Muscle of leg (tissue), 3 donors: ENCODE measurements at regions not wholly inside any gene's neighbourhood (a gene's known extent, or its start where the extent isn't known, plus 50 kb on each side); places are given as distances from the start of the nearest gene placed in this dataset.

ENCODE experiments used
- DNase-seq: peaks from one replicate; pipeline ENCODE4 v3.0.0; 2013
- H3K27ac ChIP-seq: one replicate; pipeline ENCODE4 v1.5.1; 2013; ENCODE audit warnings: mild to moderate bottlenecking, low read length, control low read depth
- H3K27me3 ChIP-seq: one replicate; pipeline ENCODE4 v1.6.1; 2013; ENCODE audit warnings: low read length; ENCODE audit not compliant: control insufficient read depth, insufficient read depth
- H3K36me3 ChIP-seq: one replicate; pipeline ENCODE4 v1.6.1; 2013; ENCODE audit warnings: low read length; ENCODE audit not compliant: control insufficient read depth, insufficient read depth
- H3K4me1 ChIP-seq: one replicate; pipeline ENCODE4 v1.6.1; 2013; ENCODE audit warnings: low read length; ENCODE audit not compliant: control insufficient read depth, insufficient read depth
- H3K4me3 ChIP-seq: one replicate; pipeline ENCODE4 v1.5.1; 2013; ENCODE audit warnings: low read length, control low read depth
- H3K9me3 ChIP-seq: replicated peaks from 2 replicates; pipeline ENCODE4 v1.6.1; 2013; ENCODE audit warnings: low read depth, low read length; ENCODE audit not compliant: control insufficient read depth
- WGBS: methylation state at CpG from one replicate; pipeline ENCODE4 v1.1.5; 2013; ENCODE audit warnings: missing lambda C conversion rate; ENCODE audit not compliant: insufficient coverage; 5-methylcytosine and 5-hydroxymethylcytosine counted together

DNA sequence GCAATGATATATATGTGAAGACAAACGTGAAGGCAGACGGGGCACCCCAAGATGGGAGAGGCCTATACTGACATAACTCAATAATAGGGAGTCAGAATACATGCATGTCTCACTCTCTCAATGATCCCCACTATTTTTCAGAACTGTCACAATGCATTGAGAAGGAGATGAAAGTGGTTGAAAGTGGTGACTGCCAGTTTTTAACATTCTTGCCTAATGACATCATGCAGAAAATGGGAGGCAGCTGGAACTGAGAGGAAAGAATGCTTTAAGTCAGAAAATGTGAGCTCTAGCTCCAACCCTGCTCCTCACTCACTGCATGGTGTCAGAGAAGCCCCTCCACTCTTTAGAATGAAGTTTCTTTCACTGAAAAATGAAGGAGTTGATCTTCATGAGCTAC is 55.3 kb upstream of the P2RY1 start:
- Histone ChIP-seq H3K9me3 (no peaks in the 10 kb centered on the region), H3K36me3 (no peaks in the 10 kb centered on the region), H3K4me3 (no peak overlapping the region), H3K4me1 (peaks cover 2% of the 10 kb centered on the region), H3K27me3 (no peaks in the 10 kb centered on the region), H3K27ac (peak overlapping the region; percentile 64)
- DNase-seq: peak; percentile 85
- WGBS: no CpG with 5 or more reads among the region's 2 CpGs

DNA sequence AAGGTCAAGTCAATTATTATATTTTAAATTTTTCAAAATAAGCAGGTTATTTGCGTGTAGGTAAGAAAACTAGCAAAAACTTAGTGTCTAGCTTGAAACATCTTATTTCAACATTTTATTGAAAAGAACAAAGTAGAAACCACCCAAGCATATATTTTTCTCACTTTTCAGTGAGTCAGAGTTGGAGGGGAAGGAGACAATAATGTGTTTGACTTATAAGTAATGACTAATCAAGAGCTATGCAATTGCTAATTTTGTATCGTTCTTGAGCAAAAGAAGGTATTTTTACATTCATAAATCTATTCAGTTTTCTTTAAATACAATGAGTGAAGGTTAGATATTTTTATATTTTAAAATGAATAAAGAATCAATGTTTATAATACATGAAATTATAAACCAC is 54.4 kb upstream of the P2RY1 start:
- Histone ChIP-seq H3K4me3 (no peak overlapping the region), H3K4me1 (peaks cover 2% of the 10 kb centered on the region), H3K27ac (peak overlapping the region; percentile 37), H3K36me3 (no peaks in the 10 kb centered on the region), H3K27me3 (no peaks in the 10 kb centered on the region), H3K9me3 (no peaks in the 10 kb centered on the region)
- DNase-seq: no peak
- WGBS: no CpG with 5 or more reads among the region's 2 CpGs

DNA sequence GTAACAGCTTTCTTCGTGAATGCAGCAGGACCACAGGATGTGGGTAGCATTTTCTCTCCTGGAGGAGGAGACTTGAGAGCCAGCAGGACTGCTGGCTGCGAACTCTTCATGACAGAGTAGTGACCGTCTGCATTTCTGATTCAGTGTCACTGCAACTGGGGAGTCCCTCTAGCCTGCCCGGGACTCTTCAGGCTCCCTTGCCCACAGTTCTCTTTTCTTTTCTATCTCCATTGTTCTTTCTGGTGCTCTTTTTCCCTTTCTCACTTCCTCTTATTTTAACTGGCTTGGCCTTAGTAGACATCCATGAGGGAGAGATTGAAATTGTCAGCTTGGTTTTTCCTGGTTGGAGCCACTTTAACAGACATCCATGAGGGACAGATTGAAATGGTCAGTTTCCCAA is 49.9 kb upstream of the P2RY1 start:
- no peak for DNase-seq
- H3K4me3 ChIP-seq: no peak overlapping the region
- 89% methylated on average over 4 of the region's 4 CpGs for WGBS
- H3K27ac ChIP-seq: no peak overlapping the region
- H3K27me3 ChIP-seq: no peaks in the 10 kb centered on the region
- peaks cover 2% of the 10 kb centered on the region for H3K9me3 ChIP-seq
- H3K36me3 ChIP-seq: no peaks in the 10 kb centered on the region
- no peaks in the 10 kb centered on the region for H3K4me1 ChIP-seq
